ENCODE measurements at regions not wholly inside any gene's neighbourhood (a gene's known extent, or its start where the extent isn't known, plus 50 kb on each side); places are given as distances from the start of the nearest gene placed in this dataset.

GRCh38 chr5:50898966-50899365 lies 232.5 kb downstream of the PARP8 start:
- no peak for TF ChIP-seq POLR2A (IDR thresholded peaks at IDR 0.05; ENCODE audit: low read length)
- TF ChIP-seq GATA1 (IDR thresholded peaks at IDR 0.05; ENCODE audit: low read depth, low read length): no peak
